ENCODE measurements at regions not wholly inside any gene's neighbourhood (a gene's known extent, or its start where the extent isn't known, plus 50 kb on each side); places are given as distances from the start of the nearest gene placed in this dataset.

GRCh38 chr4:4775493-4776004 lies 83.9 kb upstream of the MSX1 start:
- intact Hi-C loops (cut with micrococcal nuclease): no loop called here

GRCh38 chr4:4772534-4772933 lies 86.9 kb upstream of the MSX1 start:
- intact Hi-C loops (cut with micrococcal nuclease): no loop called here

GRCh38 chr4:4771160-4771559 lies 88.3 kb upstream of the MSX1 start:
- intact Hi-C loops (cut with micrococcal nuclease): no loop called here

GRCh38 chr4:4770610-4771009 lies 88.9 kb upstream of the MSX1 start:
- intact Hi-C loops (cut with micrococcal nuclease): no loop called here

- intact Hi-C loops (cut with micrococcal nuclease): no loop called here
Observed at GRCh38 chr4:4766564-4766963, 92.9 kb upstream of the MSX1 start.

GRCh38 chr4:4765811-4766210 lies 93.7 kb upstream of the MSX1 start:
- intact Hi-C loops (cut with micrococcal nuclease): no loop called here

- intact Hi-C loops (cut with micrococcal nuclease): no loop called here
Observed at GRCh38 chr4:4764558-4764905, 94.9 kb upstream of the MSX1 start.

GRCh38 chr4:4763822-4764557 lies 95.5 kb upstream of the MSX1 start:
- intact Hi-C loops (cut with micrococcal nuclease): no loop called here

- intact Hi-C loops (cut with micrococcal nuclease): no loop called here
Observed at GRCh38 chr4:4762909-4763821, 96.3 kb upstream of the MSX1 start.

GRCh38 chr4:4762300-4762699 lies 97.2 kb upstream of the MSX1 start:
- intact Hi-C loops (cut with micrococcal nuclease): no loop called here

GRCh38 chr4:4761128-4761982 lies 98.1 kb upstream of the MSX1 start:
- intact Hi-C loops (cut with micrococcal nuclease): no loop called here

- intact Hi-C loops (cut with micrococcal nuclease): no loop called here
Observed at GRCh38 chr4:4759883-4760282, 99.6 kb upstream of the MSX1 start.

- intact Hi-C loops (cut with micrococcal nuclease): no loop called here
Observed at GRCh38 chr4:4759232-4759631, 100.2 kb upstream of the MSX1 start.

GRCh38 chr4:4758681-4759080 lies 100.8 kb upstream of the MSX1 start:
- intact Hi-C loops (cut with micrococcal nuclease): no loop called here

- intact Hi-C loops (cut with micrococcal nuclease): no loop called here
Observed at GRCh38 chr4:4755306-4755705, 104.2 kb upstream of the MSX1 start.

GRCh38 chr4:4754641-4755040 lies 104.8 kb upstream of the MSX1 start:
- intact Hi-C loops (cut with micrococcal nuclease): no loop called here

- intact Hi-C loops (cut with micrococcal nuclease): no loop called here
Observed at GRCh38 chr4:4753643-4754042, 105.8 kb upstream of the MSX1 start.

GRCh38 chr4:4752576-4753401 lies 106.7 kb upstream of the MSX1 start:
- intact Hi-C loops (cut with micrococcal nuclease): no loop called here

GRCh38 chr4:4752025-4752424 lies 107.4 kb upstream of the MSX1 start:
- intact Hi-C loops (cut with micrococcal nuclease): no loop called here

- intact Hi-C loops (cut with micrococcal nuclease): no loop called here
Observed at GRCh38 chr4:4750187-4750586, 109.3 kb upstream of the MSX1 start.

GRCh38 chr4:4749137-4749536 lies 110.3 kb upstream of the MSX1 start:
- intact Hi-C loops (cut with micrococcal nuclease): no loop called here
